GM18868 (cell line): ENCODE measurements at regions not wholly inside any gene's neighbourhood (a gene's known extent, or its start where the extent isn't known, plus 50 kb on each side); places are given as distances from the start of the nearest gene placed in this dataset.
A peak's percentile ranks its signal among the peaks of the same experiment; 100 is the strongest.

ENCODE experiments used
- ATAC-seq: cut with Tn5 transposase; IDR thresholded peaks from one replicate; pipeline ENCODE4 v1.9.1; 2021; ENCODE audit warnings: mild to moderate bottlenecking, moderate library complexity; ENCODE audit not compliant: unreplicated experiment

DNA sequence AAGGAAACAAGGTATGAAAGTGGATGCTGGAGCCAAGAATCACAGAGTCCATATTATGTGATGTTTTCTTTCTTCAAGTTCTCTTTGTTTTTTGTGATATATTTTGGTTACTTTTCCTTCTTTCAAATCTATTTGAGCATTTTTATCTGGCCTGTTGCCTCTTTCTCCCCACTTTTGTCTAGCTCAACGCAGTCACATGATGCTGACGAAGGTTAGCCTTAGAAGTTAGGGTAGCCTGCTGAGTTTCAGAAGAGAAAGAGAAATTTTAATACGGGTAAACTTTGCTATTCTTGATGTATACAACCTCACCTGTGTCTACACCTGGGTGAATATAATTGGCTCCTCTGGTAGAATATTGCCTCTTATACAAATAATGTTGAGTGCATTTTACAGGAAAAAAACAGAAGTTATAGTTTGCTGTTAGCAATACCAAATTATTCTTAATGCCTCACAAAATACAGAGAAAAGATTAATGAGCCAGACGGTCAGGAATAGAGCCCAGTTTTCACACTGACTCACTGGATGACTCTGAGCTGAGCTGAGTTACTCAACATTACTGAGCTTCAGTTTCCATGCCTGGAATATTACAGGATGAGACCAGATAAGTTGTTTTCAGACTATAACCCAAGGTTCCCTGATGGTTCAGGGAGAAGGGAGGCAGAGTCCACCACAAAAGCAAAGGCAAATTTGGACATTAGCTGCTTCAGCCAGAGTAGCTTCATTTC, 161.6 kb upstream of the BDNF start:
- no peak for ATAC-seq

GRCh38 chr11:27860811-27861210, 160.6 kb upstream of the BDNF start:
- no peak for ATAC-seq

DNA sequence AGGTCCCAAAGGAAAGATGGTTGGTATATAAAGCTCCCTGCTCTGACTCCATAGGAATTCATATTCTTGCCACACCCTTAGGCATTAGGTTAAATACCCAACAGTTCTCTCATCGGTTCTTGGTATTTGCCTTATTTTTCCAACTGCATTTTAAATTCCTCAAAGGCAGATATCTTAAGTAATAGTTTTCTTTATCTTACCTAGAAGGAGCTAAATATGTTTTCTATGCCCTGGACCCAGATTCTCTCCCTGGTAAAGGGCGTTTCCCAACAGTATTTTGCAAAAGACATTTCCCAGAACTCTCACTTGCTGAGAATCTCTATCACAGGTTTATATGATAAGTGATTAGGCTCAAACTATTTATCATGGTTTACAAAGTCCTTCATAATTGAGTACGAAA, 158.6 kb upstream of the BDNF start:
- ATAC-seq: no peak

DNA sequence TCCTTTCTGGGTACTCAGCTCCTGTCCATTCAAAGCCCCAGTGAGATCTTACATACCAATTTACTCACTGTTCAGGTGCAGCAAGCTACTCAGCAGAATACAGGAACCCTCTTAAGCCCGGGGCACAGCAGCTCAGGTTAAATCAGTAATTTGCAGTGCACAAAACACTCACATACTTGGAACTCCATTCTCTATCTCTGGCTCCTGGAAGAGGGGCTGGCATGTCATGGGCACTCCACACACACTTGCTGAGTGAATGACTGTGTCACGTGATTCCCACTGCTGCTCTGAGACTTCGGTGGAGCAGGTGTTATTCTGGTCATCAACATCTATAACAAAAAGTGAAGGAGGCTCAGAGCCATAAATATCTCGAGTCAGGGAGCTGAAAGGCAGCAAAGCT, 157.3 kb upstream of the BDNF start:
- peak; percentile 15 for ATAC-seq

DNA sequence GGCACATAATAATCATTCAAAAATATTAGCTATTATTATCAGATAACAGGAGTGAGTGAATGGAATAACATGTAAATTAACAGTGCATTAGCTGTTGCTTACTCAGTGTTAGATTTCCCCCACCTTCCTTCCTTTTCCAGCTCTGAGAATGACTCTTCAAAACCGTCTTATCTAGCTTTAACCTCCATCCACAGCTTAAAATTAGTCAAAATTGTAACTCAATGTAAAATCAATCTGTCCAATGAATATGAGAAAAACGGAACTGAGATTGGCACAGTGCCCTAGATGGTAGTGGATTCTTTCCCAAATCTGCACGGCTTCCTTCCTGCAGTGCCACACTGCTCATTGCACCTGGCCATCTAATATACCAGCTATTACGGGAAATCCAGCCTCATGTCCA, 156.8 kb upstream of the BDNF start:
- ATAC-seq: peak; percentile 82

DNA sequence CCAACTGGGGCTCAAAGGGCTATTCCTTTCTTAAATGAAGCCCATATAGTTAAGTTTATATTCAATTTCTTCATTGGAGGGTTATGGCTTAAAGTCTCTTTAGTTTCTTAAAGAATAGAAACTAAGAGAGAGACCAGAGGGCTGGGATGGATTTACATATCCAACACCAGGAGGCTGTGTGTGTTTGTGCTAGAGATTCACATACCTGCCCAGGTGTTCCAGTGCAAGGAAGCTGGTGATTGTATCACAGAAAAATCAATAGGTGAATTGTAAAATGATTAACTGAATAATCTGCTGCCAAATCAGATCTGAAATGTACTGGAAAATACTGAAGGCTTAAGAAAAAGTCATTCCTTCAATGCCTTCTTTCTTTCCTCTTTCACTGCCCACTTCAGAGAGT, 148.2 kb upstream of the BDNF start:
- no peak for ATAC-seq

DNA sequence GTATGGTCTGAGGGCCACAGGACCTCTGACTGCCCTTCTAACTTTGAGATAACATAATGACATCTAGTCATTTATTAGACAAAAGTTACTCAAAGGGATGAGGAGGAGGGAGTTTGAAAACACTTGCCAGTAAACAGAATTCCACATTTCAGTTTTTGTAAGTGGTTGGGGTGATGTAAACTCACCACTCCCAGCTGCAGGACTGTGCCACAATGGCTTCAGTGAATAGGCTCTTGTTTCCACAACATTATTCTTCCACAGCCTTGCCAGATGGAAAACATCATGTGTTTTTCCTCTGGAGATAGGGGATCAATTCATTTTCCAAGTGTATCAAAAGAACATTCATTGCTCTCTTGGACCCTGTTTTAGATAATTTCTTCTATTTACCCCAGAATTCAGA, 147.2 kb upstream of the BDNF start:
- ATAC-seq: no peak

GRCh38 chr11:27842290-27842689, 142.0 kb upstream of the BDNF start:
- ATAC-seq: no peak

- no peak for ATAC-seq
Observed at GRCh38 chr11:27841023-27841422, 140.8 kb upstream of the BDNF start.

DNA sequence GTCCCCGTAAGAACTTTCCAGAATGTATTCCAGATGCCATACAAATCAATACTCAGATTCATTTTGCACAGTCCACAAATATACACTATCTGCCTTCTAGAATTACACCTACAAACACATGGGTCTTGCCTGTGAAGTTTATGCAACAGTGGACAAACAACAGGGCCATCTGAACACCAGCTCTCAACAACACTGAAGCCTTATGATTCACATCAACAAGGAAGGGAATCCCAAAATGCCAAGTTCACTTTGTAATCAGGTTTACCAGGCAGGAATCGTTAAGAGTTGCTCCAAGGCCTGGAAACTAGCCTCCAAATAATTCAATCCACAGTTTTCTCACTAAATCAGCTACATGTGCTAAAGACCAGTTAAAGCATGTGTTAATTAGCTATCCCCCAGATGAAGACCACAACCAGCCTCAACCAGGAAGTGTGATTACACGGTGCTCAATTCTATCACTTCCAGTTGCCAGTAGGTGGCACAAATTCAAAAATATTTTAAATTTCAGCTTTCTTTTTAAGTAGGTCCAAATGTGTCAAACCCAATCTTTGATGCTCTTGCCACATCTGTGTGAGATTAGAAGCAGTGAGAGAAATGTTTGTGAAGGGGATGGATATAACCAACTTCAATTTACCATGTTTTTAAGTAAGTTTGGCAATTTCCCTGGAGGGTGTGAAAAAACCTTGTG, 139.1 kb upstream of the BDNF start:
- no peak for ATAC-seq

- ATAC-seq: no peak
Observed at GRCh38 chr11:27838674-27839073, 138.4 kb upstream of the BDNF start.

- peak; percentile 97 for ATAC-seq
Observed at GRCh38 chr11:27837895-27838563, 137.8 kb upstream of the BDNF start.

GRCh38 chr11:27830206-27830605, 130.0 kb upstream of the BDNF start:
- ATAC-seq: no peak

DNA sequence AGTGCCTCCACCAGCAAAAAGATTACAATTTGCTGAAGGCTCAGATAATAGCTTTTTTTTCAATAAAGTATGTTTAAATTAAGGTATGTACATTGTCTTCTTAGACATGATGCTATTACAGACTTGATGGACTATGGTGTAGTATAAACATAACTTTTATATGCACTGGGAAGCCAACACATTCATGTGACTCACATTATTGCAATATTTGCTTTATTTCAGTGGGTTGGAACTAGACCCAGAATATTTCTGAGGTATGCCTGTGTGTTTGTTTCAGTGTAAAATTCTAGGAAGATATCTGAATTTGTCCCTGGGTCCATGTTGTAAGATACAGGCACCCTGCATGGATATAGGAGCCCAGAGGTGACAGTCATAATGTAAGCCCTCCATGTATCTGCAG, 120.0 kb upstream of the BDNF start:
- ATAC-seq: no peak

DNA sequence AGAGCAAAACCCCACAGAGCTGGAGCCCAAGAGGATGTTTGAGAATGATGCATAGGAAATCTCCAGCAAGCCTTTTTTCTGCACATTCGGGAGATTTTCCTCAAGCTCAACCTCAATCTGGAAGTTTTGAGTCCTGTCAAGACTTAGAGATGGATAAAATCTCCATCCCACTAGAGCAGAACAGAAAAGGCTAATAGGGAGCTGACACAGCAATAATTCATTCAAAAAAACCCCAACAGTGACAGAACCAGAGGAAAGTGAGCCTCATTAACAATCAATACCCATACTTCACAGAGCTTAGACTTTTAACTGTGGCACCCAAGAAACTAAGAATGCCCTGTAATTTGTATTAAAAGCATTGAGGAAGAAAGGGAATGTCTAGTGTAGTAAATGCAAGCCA, 115.9 kb upstream of the BDNF start:
- no peak for ATAC-seq

- no peak for ATAC-seq
Observed at GRCh38 chr11:27812341-27812740, 112.1 kb upstream of the BDNF start.

GRCh38 chr11:27807596-27807995, 107.3 kb upstream of the BDNF start:
- no peak for ATAC-seq

DNA sequence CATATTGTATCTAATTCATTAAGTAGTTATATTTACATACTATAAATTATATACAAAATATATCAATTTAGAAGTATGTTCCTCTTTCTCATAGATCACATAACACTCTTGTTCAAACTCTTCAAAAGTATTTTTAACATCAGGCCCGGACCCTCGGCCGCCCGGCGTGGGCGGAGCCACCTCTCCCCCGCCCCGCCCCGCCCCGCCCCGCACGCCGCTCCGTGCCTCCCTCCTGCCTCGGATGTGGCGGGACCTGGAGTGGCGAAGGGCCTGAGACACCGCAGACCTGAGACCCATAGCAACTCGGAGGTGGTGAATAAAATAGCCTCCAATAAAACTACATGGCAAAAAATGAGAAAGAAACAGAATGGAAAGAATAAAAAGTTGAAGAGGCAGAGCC, 105.9 kb upstream of the BDNF start:
- no peak for ATAC-seq

GRCh38 chr11:27795955-27796861, 96.0 kb upstream of the BDNF start:
- ATAC-seq: no peak

GRCh38 chr11:27786864-27787263, 86.6 kb upstream of the BDNF start:
- no peak for ATAC-seq

DNA sequence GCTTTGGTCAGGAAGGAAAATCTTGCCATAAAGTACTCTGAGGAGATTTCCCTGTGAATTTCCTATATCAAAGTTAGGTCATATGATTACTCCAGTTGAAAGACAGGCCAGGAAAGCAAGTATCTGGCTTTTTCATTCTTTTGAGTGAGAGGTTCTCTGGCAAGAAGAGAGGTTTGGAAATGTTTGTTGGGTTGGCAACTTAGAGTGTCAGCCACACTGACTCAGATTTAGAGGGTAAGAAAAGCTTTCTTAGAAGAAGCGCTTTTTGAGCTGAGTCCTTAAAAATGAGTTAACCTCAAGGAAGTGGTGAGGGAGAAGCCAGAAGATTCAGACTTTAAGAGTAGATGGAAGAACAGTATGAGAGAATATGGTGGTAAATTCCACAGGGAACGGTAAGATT, 86.1 kb upstream of the BDNF start:
- no peak for ATAC-seq
